CD4-positive, alpha-beta T cell treated with Interleukin-15 for 1 hour (primary cell): ENCODE measurements at regions not wholly inside any gene's neighbourhood (a gene's known extent, or its start where the extent isn't known, plus 50 kb on each side); places are given as distances from the start of the nearest gene placed in this dataset.

ENCODE experiments used
- DNase-seq: peaks from one replicate; pipeline ENCODE4 v3.0.0-alpha.2; 2020

- no peak for DNase-seq
Measured at GRCh38 chr6:20313960-20314530, 87.6 kb upstream of the E2F3 start.

DNA sequence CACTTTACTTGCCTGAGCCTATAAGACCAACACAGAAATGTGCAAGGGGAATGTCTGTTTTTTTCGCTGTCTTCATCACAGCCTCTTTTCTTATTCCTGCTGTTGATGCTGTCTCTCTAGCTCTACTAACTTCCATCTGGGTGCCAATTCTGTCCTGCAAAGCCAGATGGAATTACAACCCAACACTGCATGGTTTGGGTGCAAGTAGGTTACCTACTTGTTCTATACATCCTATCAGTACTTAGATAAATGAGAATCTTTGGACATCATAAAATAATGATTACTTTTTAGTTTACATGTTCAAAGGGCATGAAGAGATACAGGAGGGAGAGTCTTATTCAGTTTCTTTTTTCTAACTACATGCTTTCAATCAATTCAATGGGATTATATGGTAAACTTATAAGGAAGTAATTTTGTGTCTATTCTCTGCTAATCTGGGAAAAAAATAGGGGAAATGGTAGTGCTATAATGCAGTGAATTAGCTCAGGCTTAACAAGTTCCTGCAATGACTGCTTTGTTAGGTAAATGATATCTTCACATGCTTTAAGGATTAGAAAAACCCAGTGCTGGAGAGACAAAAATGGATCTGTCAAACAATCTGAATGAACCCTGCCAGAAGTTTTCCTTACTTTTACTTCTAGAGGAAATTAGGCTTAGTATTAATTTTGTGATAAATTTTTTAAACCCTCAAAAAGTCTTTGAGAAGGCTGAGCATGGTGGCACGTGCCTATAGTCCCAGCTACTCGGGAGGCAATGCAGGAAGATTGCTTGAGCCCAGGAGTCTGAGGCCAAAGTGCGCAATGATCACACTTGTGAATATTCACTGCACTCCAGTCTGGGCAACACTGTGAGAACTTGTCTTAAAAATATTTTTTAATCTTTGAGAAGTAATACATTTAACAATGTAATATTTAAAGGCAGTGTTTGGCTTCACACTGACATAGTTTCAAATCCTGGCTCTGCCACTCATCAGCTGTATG lies 86.5 kb upstream of the E2F3 start:
- DNase-seq, result no peak

- no peak for DNase-seq
Measured at GRCh38 chr6:20317430-20317829, 84.2 kb upstream of the E2F3 start.

- no peak for DNase-seq
Measured at GRCh38 chr6:20318851-20319387, 82.8 kb upstream of the E2F3 start.

DNA sequence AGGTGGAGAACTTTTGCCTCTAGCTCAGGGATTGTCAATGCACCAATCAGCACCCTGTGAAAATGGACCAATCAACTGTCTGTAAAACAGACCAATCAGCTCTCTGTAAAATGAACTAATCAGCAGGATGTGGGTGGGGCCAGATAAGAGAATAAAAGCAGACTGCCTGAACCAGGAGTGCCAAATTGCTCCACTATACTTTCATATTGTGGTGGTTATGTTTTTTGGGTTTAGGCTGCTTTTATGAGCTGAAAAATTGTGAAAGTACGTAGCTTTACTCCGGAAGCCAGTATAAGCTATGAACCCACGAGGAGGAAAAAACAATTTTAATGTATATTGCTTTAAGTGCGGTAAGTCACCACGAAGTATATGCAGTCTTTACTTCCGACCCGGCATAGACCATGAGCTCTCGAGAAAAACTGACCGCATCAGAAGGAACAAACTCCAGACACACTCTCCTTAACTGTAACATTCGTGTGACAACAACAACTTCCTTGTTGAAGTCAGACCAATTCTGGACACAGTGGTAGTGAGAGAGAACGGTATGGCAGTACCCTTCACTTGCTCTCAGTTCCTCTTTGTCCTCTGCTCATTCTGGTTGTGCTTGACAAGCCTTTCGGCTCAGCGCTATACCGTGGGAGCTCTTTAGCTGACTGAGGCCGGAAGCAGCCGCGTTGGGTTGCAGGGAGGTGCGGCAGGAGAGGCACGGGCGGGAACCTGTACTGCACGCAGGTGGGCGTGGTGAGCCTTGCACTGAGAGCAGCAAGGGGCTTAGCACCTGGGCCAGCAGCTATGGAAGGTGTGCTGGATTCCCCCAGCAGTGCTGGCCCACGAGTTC lies 81.9 kb upstream of the E2F3 start:
- peak; percentile 87 for DNase-seq

GRCh38 chr6:20325641-20326421 lies 75.8 kb upstream of the E2F3 start:
- DNase-seq, result no peak

GRCh38 chr6:20326422-20326728 lies 75.3 kb upstream of the E2F3 start:
- DNase-seq, result no peak

DNA sequence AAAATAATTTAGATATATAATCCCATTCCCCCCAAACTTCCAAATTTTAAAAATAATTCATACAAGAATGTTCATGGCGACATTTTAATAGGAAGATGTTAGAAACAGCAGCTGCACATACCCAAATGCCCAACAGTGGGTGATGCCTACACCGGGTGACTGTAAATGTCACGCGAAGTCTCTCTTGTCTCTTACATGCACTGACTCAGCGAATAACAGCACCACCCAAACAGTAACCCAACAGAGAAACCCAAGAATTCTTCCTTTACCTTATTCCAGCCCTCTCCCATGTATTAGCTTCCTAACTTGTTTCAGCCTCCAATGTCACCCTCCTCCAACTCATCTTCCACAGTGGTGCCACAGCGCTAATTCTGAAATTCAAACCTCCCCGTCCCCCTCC lies 74.5 kb upstream of the E2F3 start:
- DNase-seq, result no peak

DNA sequence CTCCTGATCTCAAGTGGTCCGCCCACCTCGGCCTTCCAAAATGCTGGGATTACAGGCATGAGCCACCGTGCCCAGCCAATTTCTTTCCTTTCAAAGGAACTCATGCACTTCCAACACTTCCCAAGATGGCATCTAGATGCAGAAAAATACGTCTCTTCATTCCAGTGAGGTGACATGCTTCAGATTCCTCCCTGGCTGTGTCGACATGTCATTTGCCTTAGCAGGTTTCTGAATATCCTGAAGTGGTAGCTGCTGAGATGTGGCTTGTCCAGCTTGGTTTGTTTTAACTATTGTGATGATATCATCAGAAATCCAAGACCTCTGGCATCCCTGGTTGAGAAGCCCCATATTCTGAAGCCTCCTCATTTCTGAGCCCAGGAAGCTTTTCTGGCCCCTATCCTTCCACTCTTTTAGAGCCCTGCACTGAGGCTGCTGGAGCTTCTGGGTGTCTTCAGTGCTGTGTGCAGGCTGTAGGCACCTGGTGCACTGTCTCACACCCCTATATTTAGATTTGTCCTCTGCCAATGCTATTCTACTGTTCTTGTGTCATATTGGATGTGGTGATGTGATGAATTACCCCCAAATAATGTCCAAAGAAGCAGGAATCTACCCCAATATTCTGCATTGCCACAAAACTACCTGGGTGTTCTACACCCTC lies 73.3 kb upstream of the E2F3 start:
- no peak for DNase-seq

DNA sequence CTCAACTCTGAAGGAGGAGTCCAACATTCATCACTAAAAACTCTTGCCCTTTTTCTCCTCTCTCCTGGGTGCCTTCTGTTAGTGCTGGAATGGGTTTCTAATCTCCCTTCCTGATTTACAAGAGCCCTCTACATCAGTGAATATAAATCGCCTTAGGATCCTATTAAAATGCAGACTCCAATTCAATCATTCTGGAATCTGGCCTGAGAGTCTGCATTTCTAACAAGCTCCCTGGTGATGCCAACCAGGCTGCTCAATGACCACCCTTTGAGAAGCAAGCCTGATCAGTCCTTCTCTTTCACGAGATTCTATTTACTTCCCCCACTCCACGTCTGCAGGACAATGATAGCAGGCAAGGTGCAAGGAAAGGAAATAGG lies 72.8 kb upstream of the E2F3 start:
- no peak for DNase-seq

GRCh38 chr6:20331042-20331441 lies 70.6 kb upstream of the E2F3 start:
- no peak for DNase-seq

DNA sequence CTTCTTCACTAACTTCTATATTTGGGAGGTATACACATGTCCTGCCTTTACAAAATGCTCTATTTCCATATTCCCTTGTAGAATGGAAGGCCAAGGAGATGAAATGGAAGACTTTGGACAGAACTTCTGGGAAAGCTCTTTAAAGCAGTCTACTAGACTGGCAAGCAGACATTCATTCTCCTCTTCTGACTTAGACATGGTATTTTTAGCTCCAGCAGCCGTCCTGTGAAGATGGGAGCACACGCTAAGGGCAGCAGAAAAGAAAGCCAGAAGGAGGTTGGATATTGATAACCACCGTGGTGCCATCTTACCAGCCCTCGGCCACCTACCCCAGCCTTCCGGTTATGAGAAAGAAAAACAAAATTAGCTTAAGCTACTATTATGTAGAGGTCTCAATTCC lies 70.1 kb upstream of the E2F3 start:
- no peak for DNase-seq

DNA sequence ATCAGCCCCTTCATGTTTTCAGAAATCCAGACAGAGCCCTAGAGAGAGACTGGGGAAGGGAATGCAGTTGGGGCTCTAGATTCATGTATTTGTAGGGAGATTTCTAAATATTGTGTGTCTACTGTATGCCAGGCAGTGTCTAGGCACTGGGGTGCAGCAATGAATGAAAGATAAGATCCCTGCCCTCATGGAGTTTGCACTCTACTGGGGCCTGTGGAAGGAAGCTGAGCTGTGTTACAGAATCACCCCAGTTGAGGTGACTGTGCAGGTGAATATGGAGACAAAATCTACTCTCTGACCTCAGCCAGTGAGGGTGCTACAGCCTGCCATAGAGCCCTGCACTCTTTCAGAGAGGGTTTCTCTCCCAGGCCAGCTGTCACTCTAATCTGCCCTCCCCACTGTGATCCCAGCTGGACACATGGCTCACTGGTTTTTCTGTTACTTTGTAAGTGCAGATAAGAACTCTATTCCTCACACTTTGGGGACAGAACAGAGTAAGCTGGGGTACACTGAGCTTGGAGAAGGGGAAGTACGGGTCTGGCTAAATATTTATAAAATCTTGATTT lies 69.2 kb upstream of the E2F3 start:
- DNase-seq, result no peak

DNA sequence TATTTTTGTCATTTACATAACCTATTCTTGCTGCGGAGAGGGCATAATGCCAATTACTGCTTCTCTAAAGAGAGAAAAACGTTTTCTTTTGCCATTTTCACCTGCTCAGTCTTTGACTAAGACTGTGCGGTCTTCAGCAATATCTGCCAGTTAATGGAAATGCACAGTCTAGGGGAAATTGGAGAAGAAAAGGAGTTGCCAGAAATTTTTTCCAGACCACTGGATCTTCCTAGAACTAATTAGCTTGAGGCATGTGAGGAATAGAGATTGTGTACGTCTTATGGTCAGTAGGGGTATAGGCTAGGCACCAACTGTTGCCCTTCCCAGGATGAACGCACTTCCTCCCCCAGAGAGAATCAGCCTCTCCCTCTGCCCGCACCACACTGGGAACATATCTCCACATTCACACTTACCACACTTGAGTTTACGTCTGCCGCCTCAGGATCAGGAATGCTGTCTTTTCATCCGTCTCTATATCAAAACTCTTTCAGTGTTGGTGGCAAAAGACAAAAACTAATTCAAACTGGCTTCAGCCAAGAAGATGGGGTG lies 67.9 kb upstream of the E2F3 start:
- DNase-seq, result no peak

DNA sequence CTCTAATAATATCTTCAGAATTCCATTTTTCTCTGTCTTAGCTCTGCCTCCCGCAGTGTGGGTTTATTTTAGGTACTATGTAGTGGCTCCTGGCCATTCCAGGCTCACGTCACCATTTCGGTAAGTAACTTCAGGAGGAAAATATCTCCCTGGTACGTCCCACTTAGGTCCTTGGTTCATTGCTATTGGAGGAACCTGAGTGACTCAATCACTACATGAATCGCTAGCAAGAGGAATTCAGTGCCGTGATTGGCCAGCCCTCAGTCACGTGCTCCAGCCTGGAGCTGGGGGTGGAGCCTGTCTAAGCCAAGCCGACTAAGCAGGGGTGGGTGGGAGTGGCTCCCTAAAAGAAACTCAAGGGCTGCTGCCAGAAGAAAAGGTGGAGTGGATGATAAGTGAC lies 67.3 kb upstream of the E2F3 start:
- DNase-seq, result no peak

GRCh38 chr6:20334962-20335361 lies 66.7 kb upstream of the E2F3 start:
- DNase-seq, result no peak

GRCh38 chr6:20335872-20336271 lies 65.8 kb upstream of the E2F3 start:
- no peak for DNase-seq

DNA sequence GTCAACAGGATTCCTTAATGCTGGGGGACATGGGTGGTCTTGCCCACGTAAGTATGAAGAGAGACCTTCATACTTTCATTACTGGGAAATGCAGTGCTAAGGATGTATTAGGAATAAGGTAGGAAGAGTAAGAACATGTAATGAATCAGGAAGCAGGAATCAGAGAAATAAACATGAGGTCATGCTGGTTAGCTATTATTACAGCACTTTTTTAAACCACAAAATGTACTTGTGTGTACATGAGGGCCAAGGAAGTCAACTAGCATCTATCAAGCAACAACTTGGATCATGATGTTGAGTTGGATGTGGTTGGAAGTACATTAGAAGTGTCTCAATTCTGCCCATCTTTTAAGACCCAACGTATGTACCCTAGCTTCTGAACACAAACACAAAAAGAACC lies 63.5 kb upstream of the E2F3 start:
- no peak for DNase-seq

GRCh38 chr6:20340068-20340848 lies 61.4 kb upstream of the E2F3 start:
- no peak for DNase-seq

GRCh38 chr6:20341096-20341495 lies 60.6 kb upstream of the E2F3 start:
- no peak for DNase-seq

- no peak for DNase-seq
Measured at GRCh38 chr6:20341564-20341963, 60.1 kb upstream of the E2F3 start.
